GM19372 (cell line): ENCODE measurements at regions not wholly inside any gene's neighbourhood (a gene's known extent, or its start where the extent isn't known, plus 50 kb on each side); places are given as distances from the start of the nearest gene placed in this dataset.

Experiments used
- ATAC-seq: cut with Tn5 transposase; IDR thresholded peaks from one replicate; pipeline ENCODE4 v1.9.1; 2021; ENCODE audit warnings: mild to moderate bottlenecking, low read depth, moderate library complexity; ENCODE audit not compliant: unreplicated experiment

GRCh38 chr16:65889533-65889966, 476.9 kb upstream of the CDH5 start:
- no peak for ATAC-seq

- no peak for ATAC-seq
Measured at GRCh38 chr16:65888201-65888600, 478.3 kb upstream of the CDH5 start.

- no peak for ATAC-seq
Measured at GRCh38 chr16:65884018-65884417, 482.5 kb upstream of the CDH5 start.

- ATAC-seq, result no peak
Measured at GRCh38 chr16:65878347-65878746, 488.1 kb upstream of the CDH5 start.

- ATAC-seq, result no peak
Measured at GRCh38 chr16:65876624-65877023, 489.9 kb upstream of the CDH5 start.

- no peak for ATAC-seq
Measured at GRCh38 chr16:65876056-65876408, 490.5 kb upstream of the CDH5 start.

- ATAC-seq, result no peak
Measured at GRCh38 chr16:65875381-65876055, 491.0 kb upstream of the CDH5 start.

DNA sequence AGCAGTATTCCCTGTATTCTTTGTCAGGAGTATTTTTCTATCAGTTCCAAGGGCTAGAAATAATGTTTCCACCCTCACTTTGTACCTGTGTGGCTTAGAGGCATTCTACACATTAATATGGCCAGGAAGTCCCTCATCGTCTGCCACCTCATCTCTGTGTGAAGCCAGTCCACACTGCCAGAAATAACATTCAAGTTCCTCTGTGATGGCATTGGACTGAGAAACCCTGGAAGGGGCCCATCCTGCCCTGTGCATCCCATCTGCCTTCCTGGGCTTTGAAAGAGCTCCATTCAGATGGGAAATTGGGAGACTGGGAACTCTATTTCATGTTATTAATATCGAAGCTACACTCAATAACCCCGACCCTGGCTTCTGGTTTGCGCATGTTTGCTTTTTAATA, 497.2 kb upstream of the CDH5 start:
- no peak for ATAC-seq

DNA sequence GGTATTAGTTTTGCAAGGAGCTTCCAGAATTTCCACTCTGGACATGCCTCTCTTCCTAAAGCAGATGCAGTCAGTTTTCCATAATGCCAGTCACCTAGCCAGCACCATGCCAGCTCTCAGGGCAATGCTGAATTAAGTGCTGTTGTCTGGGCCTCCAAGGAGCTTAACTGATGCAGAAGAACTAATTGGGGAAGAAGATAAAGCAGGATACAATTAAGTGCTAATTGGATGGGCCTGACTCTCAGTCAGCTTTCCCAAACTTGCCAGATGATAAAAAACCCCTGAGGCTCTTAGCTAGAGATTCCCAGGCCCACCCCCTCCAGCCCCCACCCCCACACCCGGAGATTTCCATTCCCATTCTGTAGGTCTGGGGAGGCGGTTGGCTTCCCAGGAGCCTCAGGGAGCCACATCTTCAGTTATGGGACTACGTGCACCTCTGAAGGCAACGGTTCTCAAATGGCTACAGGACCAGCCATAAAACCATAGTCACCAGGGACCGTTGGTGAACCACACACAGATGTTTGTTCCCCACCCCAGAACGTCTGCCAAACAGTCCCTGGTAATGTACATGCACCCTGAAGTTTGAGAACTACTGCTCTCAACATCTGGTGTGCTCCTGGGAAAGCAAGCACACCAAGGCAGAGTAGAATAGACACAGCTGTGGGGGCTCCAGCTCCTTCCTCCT, 499.1 kb upstream of the CDH5 start:
- no peak for ATAC-seq

GRCh38 chr16:65863236-65863635, 503.3 kb upstream of the CDH5 start:
- no peak for ATAC-seq

- ATAC-seq, result no peak
Measured at GRCh38 chr16:65861131-65861731, 505.3 kb upstream of the CDH5 start.

- ATAC-seq, result no peak
Measured at GRCh38 chr16:65855171-65856145, 511.0 kb upstream of the CDH5 start.

GRCh38 chr16:65846210-65846602, 520.3 kb upstream of the CDH5 start:
- ATAC-seq, result no peak

- no peak for ATAC-seq
Measured at GRCh38 chr16:65845466-65846209, 520.9 kb upstream of the CDH5 start.

DNA sequence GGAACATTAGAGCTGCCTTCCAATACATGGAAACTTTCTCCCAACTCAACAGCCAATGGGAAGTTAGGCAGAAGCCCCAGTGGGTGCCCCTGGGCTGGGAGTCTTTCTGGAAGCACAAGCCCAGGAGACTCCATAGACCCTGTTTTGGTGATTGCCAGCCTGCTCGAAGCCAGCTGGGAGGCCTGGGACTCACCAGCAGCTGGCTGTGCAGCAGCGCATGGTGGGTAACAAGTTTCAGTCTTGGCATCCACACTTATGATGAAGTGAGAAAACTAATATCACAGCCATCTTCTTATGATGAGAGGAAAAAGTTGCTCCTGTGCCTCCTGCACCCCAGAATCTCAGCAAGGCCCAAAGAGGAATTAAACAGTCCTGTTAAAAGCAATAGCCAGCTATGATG, 522.5 kb upstream of the CDH5 start:
- no peak for ATAC-seq

DNA sequence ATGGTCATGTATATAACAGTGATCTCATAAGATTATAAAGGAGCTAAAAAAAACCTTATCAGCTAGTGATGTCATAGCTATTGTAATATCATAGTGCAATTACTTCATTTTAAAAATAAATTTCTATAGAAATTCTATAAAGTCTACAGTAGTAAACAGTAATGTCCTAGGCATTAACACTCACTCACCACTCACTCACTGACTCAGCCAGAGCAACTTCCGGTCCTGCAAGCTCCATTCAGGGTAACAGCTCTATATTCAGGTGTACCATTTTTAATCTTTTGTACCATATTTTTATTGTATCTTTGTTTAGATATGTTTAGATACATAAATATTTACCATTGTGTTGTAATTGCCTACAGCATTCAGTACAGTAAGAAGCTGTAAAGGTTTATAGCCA, 524.4 kb upstream of the CDH5 start:
- no peak for ATAC-seq

GRCh38 chr16:65838001-65838400, 528.5 kb upstream of the CDH5 start:
- ATAC-seq, result no peak

DNA sequence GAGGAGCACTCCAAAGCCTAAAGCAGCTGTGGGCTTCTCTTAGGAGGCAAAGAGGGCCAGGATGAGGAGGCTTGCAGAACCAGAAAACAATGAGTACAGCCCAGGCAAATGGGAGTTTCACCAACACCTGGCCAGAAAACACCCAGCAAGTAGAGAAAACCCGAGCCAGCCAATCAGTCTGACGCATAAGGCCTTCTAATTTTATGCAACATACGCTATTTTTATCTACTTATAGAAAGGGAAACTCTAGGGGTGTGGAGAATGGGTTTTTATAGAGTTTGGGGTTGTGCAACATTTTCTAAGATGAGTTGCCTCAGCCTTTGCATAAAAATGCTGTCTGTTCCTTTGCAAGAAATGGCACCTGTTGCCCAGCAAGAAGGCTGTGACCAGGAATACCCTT, 529.0 kb upstream of the CDH5 start:
- no peak for ATAC-seq

DNA sequence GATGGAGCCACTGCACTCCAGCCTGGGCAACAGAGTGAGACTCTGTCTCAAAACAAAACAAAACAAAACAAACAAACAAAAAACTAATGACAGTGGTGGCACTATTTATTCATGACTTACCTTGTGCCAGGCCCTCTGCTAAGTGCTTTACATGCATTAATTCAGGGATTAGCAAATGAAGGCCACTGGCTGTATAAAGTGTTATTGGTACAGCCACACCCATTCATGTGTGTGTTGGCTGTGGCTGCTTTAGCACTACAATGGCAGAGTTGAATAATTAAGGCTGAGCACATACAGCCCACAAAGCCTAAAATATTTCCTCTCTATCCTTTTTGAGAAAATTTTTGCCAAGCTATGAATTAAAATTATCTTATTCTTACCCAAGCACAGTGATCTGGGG, 531.8 kb upstream of the CDH5 start:
- no peak for ATAC-seq

- ATAC-seq, result no peak
Measured at GRCh38 chr16:65833171-65833871, 533.2 kb upstream of the CDH5 start.
